ENCODE measurements at regions not wholly inside any gene's neighbourhood (a gene's known extent, or its start where the extent isn't known, plus 50 kb on each side); places are given as distances from the start of the nearest gene placed in this dataset.

GRCh38 chr7:67705850-67706249, 709.2 kb downstream of the TYW1 start:
- DNase-seq, result no peak

GRCh38 chr7:67711706-67712105, 715.1 kb downstream of the TYW1 start:
- DNase-seq, result no peak

DNA sequence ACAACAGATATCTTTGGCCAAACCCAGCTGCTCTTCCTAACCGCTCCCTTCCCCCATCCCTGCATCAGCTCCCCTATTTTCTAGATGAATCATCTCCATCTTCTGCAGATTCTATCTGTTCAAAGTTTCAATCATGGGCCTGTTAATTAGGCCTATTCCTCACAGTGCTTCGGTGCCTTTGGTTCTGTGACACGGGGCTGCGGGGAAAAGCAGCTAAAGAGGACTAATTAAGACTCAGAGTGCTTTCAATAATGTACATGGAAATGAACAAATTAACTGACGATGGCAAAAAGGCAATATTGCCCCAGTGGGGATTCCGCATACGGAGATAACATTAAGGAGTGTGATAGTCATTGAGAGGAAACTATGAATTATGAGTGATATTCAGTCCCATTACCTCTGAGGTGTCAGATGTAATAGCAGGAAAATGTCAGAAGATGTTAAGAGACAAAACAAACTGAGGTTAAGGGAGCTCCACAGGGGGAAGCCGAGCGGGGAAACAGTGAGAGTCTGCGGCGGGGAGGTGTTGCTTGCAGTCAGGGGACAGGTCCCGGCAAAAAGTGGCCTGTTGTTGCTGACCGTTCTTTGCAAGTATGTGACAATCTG, 716.9 kb downstream of the TYW1 start:
- no peak for DNase-seq

GRCh38 chr7:67716729-67717128, 720.1 kb downstream of the TYW1 start:
- no peak for DNase-seq

GRCh38 chr7:67723591-67723990, 727.0 kb downstream of the TYW1 start:
- DNase-seq, result no peak

DNA sequence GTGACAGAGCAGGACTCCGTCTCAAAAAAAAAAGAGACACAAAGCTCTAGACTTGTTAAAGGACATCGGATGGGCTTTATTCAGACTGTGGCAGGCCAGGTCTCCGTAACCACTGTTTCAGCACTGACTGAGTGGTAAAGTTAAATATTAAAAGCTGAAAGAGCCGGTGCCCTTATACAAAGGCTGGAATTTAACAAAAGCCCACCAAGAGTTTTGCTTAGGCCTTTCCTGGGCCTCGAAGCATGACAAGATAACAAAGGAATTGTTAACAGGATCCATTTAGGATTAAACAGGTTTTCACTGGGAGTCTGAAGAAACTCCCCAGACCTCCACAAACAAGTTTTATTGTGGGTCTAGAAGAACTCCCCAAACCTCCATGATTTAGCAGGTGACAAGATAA, 727.8 kb downstream of the TYW1 start:
- no peak for DNase-seq

DNA sequence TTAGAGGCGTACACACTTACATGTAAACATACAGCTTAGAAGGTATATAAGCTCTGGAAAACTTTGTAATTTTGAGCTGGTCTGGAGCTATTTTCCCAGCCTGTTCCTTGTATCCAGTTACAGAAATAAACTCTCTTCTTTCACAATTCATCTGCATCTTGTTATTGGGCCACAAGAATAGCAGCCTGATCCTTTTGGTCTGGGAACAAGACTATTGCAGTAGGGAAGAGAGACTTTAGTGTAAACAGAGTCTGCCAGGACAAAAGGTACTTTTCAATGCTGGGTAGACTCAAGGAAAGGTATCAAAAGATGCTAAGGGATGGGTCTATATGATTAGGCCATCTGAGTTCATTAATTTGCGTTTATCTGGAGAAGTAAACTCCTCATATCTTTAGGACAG, 728.3 kb downstream of the TYW1 start:
- no peak for DNase-seq

- DNase-seq, result no peak
Observed at GRCh38 chr7:67725423-67725822, 728.8 kb downstream of the TYW1 start.

GRCh38 chr7:67729771-67730170, 733.1 kb downstream of the TYW1 start:
- DNase-seq, result no peak

DNA sequence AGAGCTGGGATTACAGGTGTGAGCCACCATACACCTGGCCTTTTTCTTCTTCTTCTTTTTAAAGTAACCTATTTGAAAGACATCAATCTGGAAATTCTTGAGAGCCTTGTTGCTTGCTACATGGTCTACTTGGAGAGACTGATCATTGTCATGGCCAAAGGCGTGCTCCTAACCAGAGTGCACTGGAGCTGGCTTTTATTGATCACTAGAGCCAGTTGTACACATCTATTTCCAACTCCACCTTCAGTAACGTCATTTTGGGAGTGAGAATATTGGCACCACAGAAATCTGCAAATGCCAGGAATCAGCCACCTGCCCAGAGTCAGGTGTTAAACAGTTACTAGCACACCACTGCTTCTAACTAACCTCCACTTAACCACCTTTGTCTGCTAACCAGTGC, 735.1 kb downstream of the TYW1 start:
- DNase-seq, result no peak

DNA sequence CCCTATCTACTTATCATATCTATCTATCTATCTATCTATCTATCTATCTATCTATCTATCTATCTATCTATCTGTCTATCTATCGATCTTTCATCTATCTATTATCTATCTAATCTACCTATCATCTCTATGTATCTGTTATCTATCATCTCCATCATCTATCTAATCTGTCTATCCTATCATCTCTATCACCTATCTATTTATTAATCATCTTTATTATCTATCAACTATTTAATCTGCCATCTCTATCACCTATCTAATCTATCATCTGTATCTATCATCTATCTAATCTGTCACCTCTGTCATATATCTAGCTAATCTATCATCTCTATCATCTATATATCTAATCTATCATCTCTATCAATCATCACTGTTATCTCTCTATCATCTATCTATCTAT, 736.3 kb downstream of the TYW1 start:
- DNase-seq, result no peak

- no peak for DNase-seq
Observed at GRCh38 chr7:67738145-67738544, 741.5 kb downstream of the TYW1 start.

GRCh38 chr7:67738958-67739357, 742.3 kb downstream of the TYW1 start:
- peak; percentile 52 for DNase-seq

DNA sequence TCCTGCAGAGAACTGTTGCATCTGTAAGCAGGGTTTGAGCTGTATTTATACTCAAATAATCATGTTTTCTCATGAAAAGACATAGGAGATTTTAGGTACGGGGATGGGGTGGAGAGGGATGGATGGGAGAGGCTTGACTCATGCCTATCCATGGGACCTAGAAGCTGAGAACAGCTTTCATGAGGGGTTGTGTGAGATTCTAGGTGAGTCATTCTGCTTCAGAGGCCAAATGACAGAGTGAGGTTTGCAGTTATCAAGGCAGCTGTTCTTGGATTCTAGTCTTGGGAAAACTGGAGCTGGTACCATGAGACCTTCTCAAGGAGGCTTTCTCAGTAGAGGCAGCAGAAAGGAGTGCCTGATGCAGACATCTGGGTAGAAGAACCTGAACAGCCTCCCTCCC, 746.9 kb downstream of the TYW1 start:
- no peak for DNase-seq

DNA sequence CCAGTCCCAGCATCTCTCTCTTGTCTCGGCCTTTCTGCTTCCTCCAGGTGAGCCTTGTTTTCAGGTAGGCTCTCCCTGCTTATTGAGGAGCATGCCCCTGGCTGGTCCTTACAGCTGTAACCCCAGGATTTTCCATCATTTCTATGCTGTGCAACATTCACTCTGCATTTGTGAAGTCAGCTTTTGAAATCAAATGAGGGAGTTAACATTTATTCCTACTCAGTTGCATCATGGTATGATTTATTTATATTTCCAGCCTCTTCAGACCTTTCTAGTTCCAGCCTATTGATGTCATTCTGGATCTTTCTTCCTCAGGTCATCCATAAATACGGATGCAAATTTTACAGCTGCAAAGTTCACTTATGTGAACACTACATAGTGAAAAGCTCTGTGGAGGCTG, 755.6 kb downstream of the TYW1 start:
- DNase-seq, result no peak

DNA sequence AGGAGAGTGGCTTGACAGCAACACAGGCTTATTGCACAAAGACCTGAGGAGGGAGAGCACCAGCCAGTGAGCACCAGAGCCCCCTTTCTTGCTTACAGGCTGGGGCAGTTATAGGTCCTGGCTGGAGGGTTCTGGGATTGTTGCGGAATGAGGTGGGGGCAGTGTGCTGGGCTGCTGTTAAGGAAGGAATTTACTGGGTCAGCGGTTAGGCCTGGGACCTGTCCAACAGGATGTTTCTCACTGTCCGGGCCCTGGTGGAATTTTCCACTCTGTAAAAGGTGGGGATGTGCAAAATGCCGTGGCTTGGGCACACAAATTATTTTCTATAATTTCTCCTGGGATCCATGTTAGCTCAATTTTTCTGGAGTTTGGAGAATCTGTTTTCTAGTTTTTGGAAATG, 757.3 kb downstream of the TYW1 start:
- DNase-seq, result no peak

DNA sequence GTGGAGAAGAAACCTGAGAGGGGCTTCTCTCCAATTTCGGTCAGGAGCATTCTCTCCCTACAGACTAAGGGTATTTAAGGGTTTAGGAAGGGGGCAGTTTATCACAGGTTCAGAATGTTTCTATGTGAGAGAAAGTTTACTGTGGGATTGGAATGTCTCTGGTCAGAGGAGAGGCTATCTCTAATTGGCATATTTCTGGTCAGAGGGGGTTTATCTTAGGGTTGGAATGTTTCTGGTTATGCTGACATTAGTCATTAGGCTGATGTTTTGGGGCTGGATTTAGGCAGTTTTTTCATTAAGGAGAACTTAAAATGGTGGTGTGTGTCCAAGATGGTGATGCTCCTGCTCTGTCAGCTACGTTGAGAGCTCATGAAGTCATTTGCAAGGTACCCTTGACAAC, 758.0 kb downstream of the TYW1 start:
- DNase-seq, result no peak

GRCh38 chr7:67758551-67758950, 761.9 kb downstream of the TYW1 start:
- DNase-seq, result no peak

- no peak for DNase-seq
Observed at GRCh38 chr7:67760971-67761370, 764.3 kb downstream of the TYW1 start.

- no peak for DNase-seq
Observed at GRCh38 chr7:67762516-67762915, 765.9 kb downstream of the TYW1 start.

GRCh38 chr7:67764289-67764688, 767.7 kb downstream of the TYW1 start:
- no peak for DNase-seq

- no peak for DNase-seq
Observed at GRCh38 chr7:67765481-67766175, 769.0 kb downstream of the TYW1 start.

DNA sequence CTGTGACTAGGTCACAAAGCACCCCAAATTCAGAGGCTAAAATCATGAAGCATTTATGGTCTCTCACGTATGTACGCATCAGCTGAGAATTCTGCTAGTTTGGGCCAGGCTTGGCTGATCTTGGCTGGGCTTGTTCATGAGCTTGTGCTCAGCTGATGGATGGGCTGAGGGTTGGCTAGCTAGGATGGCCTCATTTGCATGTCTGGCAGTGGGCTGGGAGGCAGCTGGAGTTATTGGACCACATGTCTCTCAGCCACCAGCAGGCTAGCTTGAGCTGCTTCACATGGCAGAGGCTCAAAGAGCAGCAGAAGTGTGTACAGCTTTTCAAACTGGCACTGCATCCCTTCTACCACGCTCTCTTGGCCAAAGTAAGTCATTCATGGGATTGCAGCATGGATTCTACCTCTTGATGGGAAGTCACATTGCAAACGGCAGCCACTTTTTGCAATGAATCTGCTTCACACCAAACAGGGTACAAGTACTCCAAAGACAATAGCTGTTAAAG, 770.3 kb downstream of the TYW1 start:
- DNase-seq, result no peak

DNA sequence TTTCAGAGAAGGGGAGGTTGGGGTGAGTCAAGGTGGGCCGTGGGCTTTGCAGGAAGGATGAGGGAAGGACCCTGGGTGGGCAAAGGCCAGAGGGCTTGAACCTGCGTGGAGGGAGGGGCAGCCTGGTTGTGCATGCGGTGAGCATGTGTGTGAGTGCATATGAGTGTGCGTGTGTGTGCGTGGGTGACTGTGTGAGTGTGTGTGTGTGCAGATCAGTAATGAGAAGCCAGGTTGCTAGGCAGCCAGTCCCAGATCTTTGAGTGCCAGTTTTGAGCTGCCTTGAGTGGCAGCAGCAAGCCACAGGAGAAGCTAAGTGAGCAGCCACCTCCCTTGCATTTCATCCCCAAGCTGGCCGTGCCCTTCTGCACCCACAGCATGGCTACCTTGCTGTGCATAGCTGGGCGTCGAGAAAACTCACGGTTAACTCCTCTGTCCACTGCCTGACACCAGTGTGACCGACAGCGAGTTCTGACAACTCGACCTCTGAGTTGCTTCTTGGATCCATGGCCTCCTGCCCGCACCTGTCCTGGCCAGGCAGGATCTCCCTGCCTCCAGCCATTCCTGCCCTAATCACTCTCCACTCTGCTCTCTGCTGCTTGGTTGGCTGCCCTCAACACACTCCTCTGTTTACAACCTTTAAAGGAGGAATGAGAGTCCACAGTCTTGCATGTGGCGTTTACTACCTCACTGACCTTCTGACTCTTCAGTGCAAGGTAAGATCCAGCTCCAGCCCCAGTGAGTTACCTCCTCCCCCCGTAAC, 775.4 kb downstream of the TYW1 start:
- no peak for DNase-seq

Data from GF-D8 (cell line).